Coronary artery (tissue), 2 donors: ENCODE measurements at regions not wholly inside any gene's neighbourhood (a gene's known extent, or its start where the extent isn't known, plus 50 kb on each side); places are given as distances from the start of the nearest gene placed in this dataset.

Source experiments
- DNase-seq: peaks from one replicate; pipeline ENCODE4 v3.0.0-alpha.2; 2017; ENCODE audit warnings: low spot score
- H3K27ac ChIP-seq, 2 donors: fragments of 200-600 bp; sonication (generic); one replicate each; pipeline ENCODE4 v1.5.1; 2016 to 2019
- H3K4me3 ChIP-seq: fragments of 200-600 bp; sonication (generic); 2 replicates; pipeline ENCODE4 v1.5.1; 2016; ENCODE audit warnings: mild to moderate bottlenecking, moderate library complexity
- CTCF ChIP-seq: fragments of 200-600 bp; sonication (generic); IDR thresholded peaks from one replicate; pipeline ENCODE4 v1.5.1; 2019; ENCODE audit warnings: antibody characterized with exemption

GRCh38 chr1:226816576-226816975, 53.8 kb upstream of the PSEN2 start:
- H3K27ac ChIP-seq = no peak overlapping the region

GRCh38 chr1:226814751-226815537, 55.5 kb upstream of the PSEN2 start:
- DNase-seq = peak; percentile 80
- TF ChIP-seq CTCF = no peak
- H3K4me3 ChIP-seq = no peak overlapping the region
- peak overlapping the region; percentile 26 to 34 for H3K27ac ChIP-seq

More at GRCh38 chr1:226816576-226816975, 53.8 kb upstream of the PSEN2 start:
- TF ChIP-seq CTCF = no peak
- DNase-seq = no peak
- H3K4me3 ChIP-seq = no peak overlapping the region

GRCh38 chr1:226813671-226814591, 56.5 kb upstream of the PSEN2 start:
- H3K27ac ChIP-seq = no peak overlapping the region

GRCh38 chr1:226810681-226811080, 59.7 kb upstream of the PSEN2 start:
- H3K27ac ChIP-seq = no peak overlapping the region
- no peak for DNase-seq
- no peak overlapping the region for H3K4me3 ChIP-seq
- no peak for TF ChIP-seq CTCF

More at GRCh38 chr1:226813671-226814591, 56.5 kb upstream of the PSEN2 start:
- DNase-seq = no peak
- TF ChIP-seq CTCF = no peak
- no peak overlapping the region for H3K4me3 ChIP-seq

- H3K27ac ChIP-seq = no peak overlapping the region
- no peak for TF ChIP-seq CTCF
- no peak overlapping the region for H3K4me3 ChIP-seq
- DNase-seq = no peak
Observed at GRCh38 chr1:226809785-226810571, 60.4 kb upstream of the PSEN2 start.

GRCh38 chr1:226808501-226808900, 61.9 kb upstream of the PSEN2 start:
- TF ChIP-seq CTCF = no peak
- Histone ChIP-seq H3K4me3 (no peak overlapping the region), H3K27ac (no peak overlapping the region)
- no peak for DNase-seq
